AG04450 (cell line): ENCODE measurements at regions not wholly inside any gene's neighbourhood (a gene's known extent, or its start where the extent isn't known, plus 50 kb on each side); places are given as distances from the start of the nearest gene placed in this dataset.

ENCODE experiments used
- CTCF ChIA-PET: fragments of 300-600, 350-600 bp; formaldehyde crosslinking; extraction: SDS; loops from one replicate; lab custom pipeline; 2022; ENCODE audit warnings: antibody characterized with exemption, inconsistent platforms; lab: Charles Lee
- POLR2A ChIA-PET: fragments of 350-600 bp; formaldehyde crosslinking; extraction: SDS; loops from one replicate; lab custom pipeline; 2021; ENCODE audit warnings: antibody characterized with exemption, inconsistent platforms; lab: Yijun Ruan, JAX
- DNase-seq: peaks from one replicate; pipeline ENCODE4 v3.0.0-alpha.2; 2011; ENCODE audit warnings: low read depth, low spot score
- H3K27ac ChIP-seq: one replicate; pipeline ENCODE4 v1.5.1; 2012; ENCODE audit warnings: low read depth, low read length, control low read depth
- H3K27me3 ChIP-seq: one replicate; pipeline ENCODE4 v1.6.0; 2012; ENCODE audit warnings: low read length; ENCODE audit not compliant: control insufficient read depth, insufficient read depth
- H3K4me3 ChIP-seq: 2 replicates; pipeline ENCODE4 v1.5.1; 2011; ENCODE audit warnings: mild to moderate bottlenecking, low read depth, low read length, control low read depth
- H3K9me3 ChIP-seq: 2 replicates; pipeline ENCODE4 v1.5.1; 2012; ENCODE audit warnings: low read length; ENCODE audit not compliant: control insufficient read depth, insufficient read depth
- TF ChIP-seq, protein P1 (sequence below): IDR thresholded peaks from 2 replicates; pipeline ENCODE4 v1.5.1; 2011; ENCODE audit warnings: low read depth, low read length, control low read depth, inconsistent platforms

DNA sequence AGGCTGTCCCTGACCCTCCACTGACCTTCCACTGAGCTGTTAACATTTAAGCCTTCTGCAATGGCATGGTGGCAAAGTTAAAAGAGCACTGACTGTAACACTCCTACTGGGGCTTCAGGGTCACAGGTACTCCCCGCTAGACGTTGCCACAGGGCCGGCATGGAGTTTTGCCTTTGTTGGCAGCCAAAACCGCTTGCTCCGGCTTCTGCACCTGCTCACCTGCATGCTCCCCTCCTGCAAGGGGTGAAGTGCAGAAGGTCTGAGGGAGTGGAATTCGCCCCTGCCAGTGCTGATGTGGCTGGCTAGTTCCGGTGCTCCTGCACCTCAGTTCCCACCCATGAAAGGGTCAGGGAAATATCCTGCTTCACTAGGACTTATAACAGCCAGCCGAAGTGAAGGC is 571.4 kb downstream of the RAPGEF2 start:
- CTCF ChIA-PET = no interaction called here
- H3K27ac ChIP-seq = no peak overlapping the region
- POLR2A ChIA-PET = no interaction called here

DNA sequence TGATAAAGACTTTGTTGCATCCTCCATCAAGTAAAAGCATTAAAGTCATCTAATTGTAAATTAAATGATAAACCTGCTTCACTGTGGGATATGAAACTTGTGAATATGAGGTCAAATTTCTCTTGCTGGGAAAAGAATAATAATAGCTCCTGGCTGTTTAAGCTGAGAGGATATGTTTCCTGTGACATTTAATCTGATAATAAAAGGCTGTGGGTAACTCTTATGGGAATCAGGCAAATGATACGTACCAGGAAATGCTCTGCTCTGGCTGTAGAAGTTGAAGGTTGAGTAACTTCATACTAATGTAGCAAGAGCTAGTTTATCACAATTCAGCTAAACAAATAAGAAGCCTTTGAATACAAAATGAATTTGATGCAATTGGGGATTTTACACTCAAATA is 574.6 kb downstream of the RAPGEF2 start:
- Histone ChIP-seq H3K27ac (no peak overlapping the region), H3K4me3 (no peak overlapping the region), H3K27me3 (no peaks in the 10 kb centered on the region), H3K9me3 (peaks cover 13% of the 10 kb centered on the region)
- no peak for DNase-seq
- TF ChIP-seq, protein P1, sequence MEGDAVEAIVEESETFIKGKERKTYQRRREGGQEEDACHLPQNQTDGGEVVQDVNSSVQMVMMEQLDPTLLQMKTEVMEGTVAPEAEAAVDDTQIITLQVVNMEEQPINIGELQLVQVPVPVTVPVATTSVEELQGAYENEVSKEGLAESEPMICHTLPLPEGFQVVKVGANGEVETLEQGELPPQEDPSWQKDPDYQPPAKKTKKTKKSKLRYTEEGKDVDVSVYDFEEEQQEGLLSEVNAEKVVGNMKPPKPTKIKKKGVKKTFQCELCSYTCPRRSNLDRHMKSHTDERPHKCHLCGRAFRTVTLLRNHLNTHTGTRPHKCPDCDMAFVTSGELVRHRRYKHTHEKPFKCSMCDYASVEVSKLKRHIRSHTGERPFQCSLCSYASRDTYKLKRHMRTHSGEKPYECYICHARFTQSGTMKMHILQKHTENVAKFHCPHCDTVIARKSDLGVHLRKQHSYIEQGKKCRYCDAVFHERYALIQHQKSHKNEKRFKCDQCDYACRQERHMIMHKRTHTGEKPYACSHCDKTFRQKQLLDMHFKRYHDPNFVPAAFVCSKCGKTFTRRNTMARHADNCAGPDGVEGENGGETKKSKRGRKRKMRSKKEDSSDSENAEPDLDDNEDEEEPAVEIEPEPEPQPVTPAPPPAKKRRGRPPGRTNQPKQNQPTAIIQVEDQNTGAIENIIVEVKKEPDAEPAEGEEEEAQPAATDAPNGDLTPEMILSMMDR = no peak
- CTCF ChIA-PET = no interaction called here
- POLR2A ChIA-PET = no interaction called here

More for the DNA sequence above, 571.4 kb downstream of the RAPGEF2 start:
- DNase-seq = no peak
- H3K9me3 ChIP-seq = peaks cover 13% of the 10 kb centered on the region
- no peak overlapping the region for H3K4me3 ChIP-seq
- no peaks in the 10 kb centered on the region for H3K27me3 ChIP-seq
- TF ChIP-seq, protein P1 = no peak

DNA sequence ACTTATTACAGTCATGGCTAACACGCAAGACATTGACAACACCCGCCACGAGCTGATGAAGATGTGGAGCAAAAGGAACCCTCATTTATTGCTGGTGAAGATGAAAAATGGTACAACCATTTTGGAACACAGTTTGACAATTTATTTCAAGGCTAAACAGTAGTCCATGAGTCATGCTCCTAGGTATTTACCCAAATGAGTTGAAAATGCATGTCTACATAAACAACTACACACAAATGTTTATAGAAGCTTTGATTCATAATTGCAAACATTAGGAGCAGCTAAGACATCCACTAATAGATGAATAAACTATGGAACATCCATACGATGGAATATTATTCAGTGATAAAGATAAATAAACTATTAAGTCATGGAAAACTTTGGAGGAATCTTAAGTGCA is 580.1 kb downstream of the RAPGEF2 start:
- ChIA-PET POLR2A (no interaction called here), CTCF (no interaction called here)
- Histone ChIP-seq H3K4me3 (no peak overlapping the region), H3K9me3 (no peaks in the 10 kb centered on the region), H3K27me3 (no peaks in the 10 kb centered on the region), H3K27ac (no peak overlapping the region)
- DNase-seq = no peak
- TF ChIP-seq, protein P1 = no peak

GRCh38 chr4:159684061-159684460 is 581.2 kb downstream of the RAPGEF2 start:
- Histone ChIP-seq H3K27ac (no peak overlapping the region), H3K4me3 (no peak overlapping the region), H3K9me3 (no peaks in the 10 kb centered on the region; the same call in 1 of the 2 replicates), H3K27me3 (no peaks in the 10 kb centered on the region)
- ChIA-PET POLR2A (no interaction called here), CTCF (no interaction called here)
- no peak for DNase-seq
- TF ChIP-seq, protein P1 = no peak

DNA sequence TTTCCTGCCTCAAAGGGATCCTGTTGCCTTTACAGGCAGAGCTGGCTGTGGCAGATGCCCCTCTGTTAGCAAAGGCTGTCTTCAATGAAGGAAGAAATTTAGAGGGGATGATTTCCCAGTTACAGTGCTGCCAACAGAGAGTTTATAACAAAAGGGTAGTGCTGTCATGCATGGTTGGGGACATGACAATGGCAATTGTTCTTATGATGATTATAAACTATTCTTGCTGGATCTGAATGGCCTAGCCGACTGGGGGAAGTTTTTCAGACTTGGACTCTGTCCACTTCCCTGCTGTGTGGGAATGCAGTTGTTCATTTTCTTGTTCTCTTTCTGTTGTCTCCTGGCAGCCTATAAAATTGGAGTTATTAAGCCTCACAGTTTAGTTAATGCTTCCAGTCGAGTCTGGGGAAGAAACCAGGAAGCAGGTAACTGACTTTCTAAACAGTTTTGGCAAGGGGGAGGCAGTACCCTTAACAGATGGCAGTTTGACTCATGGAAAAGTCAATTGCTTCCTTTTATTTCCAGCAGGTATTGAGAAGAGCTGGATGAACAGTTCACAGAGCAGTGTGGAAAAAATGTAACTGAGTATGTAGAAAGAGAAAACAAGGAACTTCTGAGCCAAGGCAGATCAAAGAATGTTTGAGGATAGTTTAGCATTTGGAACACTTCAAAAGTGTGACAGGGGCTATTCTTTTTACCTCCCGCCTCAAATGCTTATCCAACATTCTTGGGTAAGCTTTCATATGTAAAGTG is 582.6 kb downstream of the RAPGEF2 start:
- no peaks in the 10 kb centered on the region; the same call in 1 of the 2 replicates for H3K9me3 ChIP-seq
- TF ChIP-seq, protein P1 = no peak
- H3K4me3 ChIP-seq = no peak overlapping the region
- no peak for DNase-seq
- no peak overlapping the region for H3K27ac ChIP-seq
- POLR2A ChIA-PET = no interaction called here
- CTCF ChIA-PET = no interaction called here
- no peaks in the 10 kb centered on the region for H3K27me3 ChIP-seq
